Epithelial cell of proximal tubule (primary cell): ENCODE measurements at regions not wholly inside any gene's neighbourhood (a gene's known extent, or its start where the extent isn't known, plus 50 kb on each side); places are given as distances from the start of the nearest gene placed in this dataset.

Experiments
- DNase-seq: peaks from one replicate; pipeline ENCODE4 v3.0.0-alpha.2; 2011; ENCODE audit warnings: low read depth
- H3K4me3 ChIP-seq: 2 replicates; pipeline ENCODE4 v1.5.1; 2011; ENCODE audit warnings: low read depth, mild to moderate bottlenecking, low read length
- CTCF ChIP-seq: conservative IDR thresholded peaks from 2 replicates; pipeline ENCODE4 v1.5.1; 2012; ENCODE audit warnings: low read depth, mild to moderate bottlenecking, low read length

- DNase-seq: no peak
- no peak overlapping the region for H3K4me3 ChIP-seq
- TF ChIP-seq CTCF: no peak
Observed at GRCh38 chr2:72004201-72004915, 143.3 kb downstream of the CYP26B1 start.

GRCh38 chr2:72003796-72004195 lies 143.9 kb downstream of the CYP26B1 start:
- no peak for DNase-seq
- no peak for TF ChIP-seq CTCF
- no peak overlapping the region for H3K4me3 ChIP-seq

GRCh38 chr2:72003124-72003523 lies 144.5 kb downstream of the CYP26B1 start:
- no peak for TF ChIP-seq CTCF

GRCh38 chr2:72001937-72002690 lies 145.5 kb downstream of the CYP26B1 start:
- TF ChIP-seq CTCF: no peak
- DNase-seq: no peak
- no peak overlapping the region for H3K4me3 ChIP-seq

More at GRCh38 chr2:72003124-72003523, 144.5 kb downstream of the CYP26B1 start:
- H3K4me3 ChIP-seq: no peak overlapping the region
- DNase-seq: no peak

GRCh38 chr2:72000110-72000509 lies 147.6 kb downstream of the CYP26B1 start:
- no peak for DNase-seq
- no peak overlapping the region for H3K4me3 ChIP-seq
- no peak for TF ChIP-seq CTCF

- TF ChIP-seq CTCF: no peak
- no peak for DNase-seq
- no peak overlapping the region for H3K4me3 ChIP-seq
Observed at GRCh38 chr2:71999580-71999979, 148.1 kb downstream of the CYP26B1 start.
